GM19467 (cell line): ENCODE measurements at regions not wholly inside any gene's neighbourhood (a gene's known extent, or its start where the extent isn't known, plus 50 kb on each side); places are given as distances from the start of the nearest gene placed in this dataset.

Experiments
- ATAC-seq: cut with Tn5 transposase; IDR thresholded peaks from one replicate; pipeline ENCODE4 v1.9.1; 2021; ENCODE audit warnings: mild to moderate bottlenecking, moderate library complexity; ENCODE audit not compliant: unreplicated experiment

DNA sequence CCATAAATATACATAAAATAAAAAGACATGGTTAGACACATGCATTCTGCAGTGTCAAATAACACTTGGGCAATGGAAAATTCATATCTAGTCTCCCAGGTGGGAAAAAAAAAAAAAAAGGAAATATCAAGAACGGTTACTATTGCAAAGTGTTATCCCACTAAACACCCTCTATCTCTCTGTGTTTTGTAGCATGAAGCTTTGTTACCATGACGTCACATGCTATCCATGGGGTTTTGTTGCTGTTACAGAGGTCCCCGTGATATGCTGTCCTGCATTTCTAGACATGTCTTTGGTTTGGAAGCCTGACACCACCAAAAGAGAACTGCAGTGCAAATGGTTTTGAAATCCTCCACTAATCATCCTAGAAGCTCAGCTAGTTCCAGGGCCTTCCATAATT, 50.7 kb upstream of the TLR3 start:
- ATAC-seq: no peak

DNA sequence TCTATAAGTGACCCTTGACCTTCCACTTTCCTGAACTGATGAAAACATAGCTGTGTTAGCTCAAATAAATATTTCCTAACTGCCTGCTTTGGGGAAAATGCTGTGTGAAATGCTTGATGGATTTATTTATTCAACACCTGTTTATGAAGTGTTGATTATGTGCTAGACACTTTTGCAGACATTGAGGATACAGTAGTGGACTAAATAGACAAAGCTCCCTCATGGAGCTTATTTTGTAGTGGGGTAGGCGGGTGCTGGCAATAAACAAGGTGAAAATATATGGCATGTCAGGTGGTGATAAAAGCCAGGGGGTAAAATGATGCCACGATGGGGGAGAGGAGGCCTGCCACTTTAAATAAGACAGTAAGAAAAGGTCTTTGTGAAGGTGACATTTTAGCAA, 50.2 kb upstream of the TLR3 start:
- no peak for ATAC-seq
